Loucy (cell line): ENCODE measurements at regions not wholly inside any gene's neighbourhood (a gene's known extent, or its start where the extent isn't known, plus 50 kb on each side); places are given as distances from the start of the nearest gene placed in this dataset.

ENCODE experiments used
- EZH2phosphoT487 ChIP-seq: fragments of 200-600 bp; IDR thresholded peaks from 2 replicates; pipeline ENCODE4 v1.6.1; 2018; ENCODE audit warnings: antibody characterized with exemption, mild to moderate bottlenecking, moderate library complexity, borderline replicate concordance
- TF ChIP-seq, protein P1 (sequence below): fragments of 200-600 bp; sonication (generic); conservative IDR thresholded peaks from 2 replicates; pipeline ENCODE4 v1.5.1; 2014; ENCODE audit warnings: mild to moderate bottlenecking, antibody characterized with exemption, low read length

DNA sequence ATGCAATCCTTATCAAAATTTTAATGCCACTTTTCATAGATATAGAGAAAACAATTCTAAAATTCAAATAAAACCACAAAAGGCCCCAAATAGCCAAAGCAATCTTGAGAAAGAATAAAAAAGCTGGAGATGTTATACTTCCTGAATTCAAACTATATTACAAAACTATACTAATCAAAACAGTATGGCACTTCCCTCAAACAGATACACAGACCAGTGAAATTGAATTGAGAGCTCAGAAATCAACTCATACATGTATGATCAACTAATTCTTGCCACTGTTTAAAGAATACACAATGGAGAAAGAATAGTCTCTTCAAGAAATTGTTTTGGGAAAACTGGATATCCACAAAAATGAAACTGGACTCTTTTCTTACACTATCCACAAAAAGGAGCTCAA, 55.4 kb downstream of the FOXG1 start:
- TF ChIP-seq, protein P1, sequence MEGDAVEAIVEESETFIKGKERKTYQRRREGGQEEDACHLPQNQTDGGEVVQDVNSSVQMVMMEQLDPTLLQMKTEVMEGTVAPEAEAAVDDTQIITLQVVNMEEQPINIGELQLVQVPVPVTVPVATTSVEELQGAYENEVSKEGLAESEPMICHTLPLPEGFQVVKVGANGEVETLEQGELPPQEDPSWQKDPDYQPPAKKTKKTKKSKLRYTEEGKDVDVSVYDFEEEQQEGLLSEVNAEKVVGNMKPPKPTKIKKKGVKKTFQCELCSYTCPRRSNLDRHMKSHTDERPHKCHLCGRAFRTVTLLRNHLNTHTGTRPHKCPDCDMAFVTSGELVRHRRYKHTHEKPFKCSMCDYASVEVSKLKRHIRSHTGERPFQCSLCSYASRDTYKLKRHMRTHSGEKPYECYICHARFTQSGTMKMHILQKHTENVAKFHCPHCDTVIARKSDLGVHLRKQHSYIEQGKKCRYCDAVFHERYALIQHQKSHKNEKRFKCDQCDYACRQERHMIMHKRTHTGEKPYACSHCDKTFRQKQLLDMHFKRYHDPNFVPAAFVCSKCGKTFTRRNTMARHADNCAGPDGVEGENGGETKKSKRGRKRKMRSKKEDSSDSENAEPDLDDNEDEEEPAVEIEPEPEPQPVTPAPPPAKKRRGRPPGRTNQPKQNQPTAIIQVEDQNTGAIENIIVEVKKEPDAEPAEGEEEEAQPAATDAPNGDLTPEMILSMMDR, result no peak
- no peak for TF ChIP-seq EZH2phosphoT487
